ENCODE measurements at regions not wholly inside any gene's neighbourhood (a gene's known extent, or its start where the extent isn't known, plus 50 kb on each side); places are given as distances from the start of the nearest gene placed in this dataset.
A peak's percentile ranks its signal among the peaks of the same experiment; 100 is the strongest.

DNA sequence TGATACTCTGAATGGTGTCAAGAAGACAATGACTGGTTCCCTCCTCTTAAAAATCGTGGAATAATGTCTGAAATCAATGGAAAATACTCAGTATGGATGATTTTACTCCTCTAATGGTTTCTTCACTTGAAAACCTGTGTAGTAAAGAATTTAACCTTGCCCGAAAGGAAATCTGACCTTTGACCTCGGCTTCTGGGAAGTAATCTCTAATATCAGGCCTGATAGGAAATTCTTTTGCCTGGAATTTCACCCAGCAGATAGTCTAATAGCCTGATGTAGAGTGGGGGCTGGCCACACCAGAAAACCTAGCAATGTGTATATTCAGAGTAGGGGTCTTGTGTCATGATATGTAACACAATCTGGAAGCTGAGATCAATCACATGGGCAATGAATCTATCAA is 91.5 kb upstream of the GOLIM4 start:
- DNase-seq, result no peak

- no peak for DNase-seq
Measured at GRCh38 chr3:168186293-168186983, 90.7 kb upstream of the GOLIM4 start.

- no peak for DNase-seq
Measured at GRCh38 chr3:168183774-168184173, 88.0 kb upstream of the GOLIM4 start.

GRCh38 chr3:168168743-168169142 is 73.0 kb upstream of the GOLIM4 start:
- no peak for DNase-seq

GRCh38 chr3:168165390-168166269 is 69.9 kb upstream of the GOLIM4 start:
- DNase-seq, result peak; percentile 43

GRCh38 chr3:168162172-168162571 is 66.4 kb upstream of the GOLIM4 start:
- DNase-seq, result no peak

DNA sequence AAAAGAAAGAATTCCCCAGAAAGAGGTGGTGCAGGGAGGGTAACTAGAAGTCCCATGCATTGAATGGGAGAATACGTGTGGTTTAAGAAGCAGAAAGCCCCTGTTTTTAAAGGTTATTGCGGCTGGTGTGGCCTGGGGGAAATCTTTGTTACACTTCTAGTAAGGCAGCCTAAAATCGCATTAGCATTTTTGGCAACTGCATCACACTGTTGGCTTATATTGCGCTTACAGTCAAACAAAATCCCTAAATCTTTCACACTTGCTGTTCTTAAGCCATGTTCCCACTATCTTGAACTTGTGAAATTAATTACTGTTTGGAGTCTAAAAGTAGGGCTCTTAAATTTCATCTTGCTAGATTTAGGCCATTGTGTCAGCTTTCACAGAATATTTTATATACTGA is 66.0 kb upstream of the GOLIM4 start:
- no peak for DNase-seq

DNA sequence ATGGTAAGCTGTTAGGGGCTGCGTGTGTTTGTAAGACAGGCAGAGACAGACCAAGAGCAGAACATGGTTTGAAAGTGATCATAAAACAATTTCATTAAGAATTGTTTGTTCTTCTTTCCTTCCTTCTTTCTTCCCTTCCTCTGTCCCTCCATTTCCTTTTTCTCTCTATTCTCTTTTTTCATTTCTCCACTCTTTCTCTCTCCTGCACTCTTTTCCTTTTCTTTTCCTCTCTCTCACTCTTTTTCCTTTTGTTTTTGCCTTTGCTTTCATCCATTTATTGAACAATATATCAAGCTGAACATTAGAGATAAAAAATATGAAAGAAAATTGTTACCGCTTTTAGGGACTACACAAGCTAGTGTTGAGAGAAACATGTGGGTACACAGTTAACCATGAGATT is 62.2 kb upstream of the GOLIM4 start:
- DNase-seq, result no peak

- DNase-seq, result peak; percentile 28
Measured at GRCh38 chr3:168157099-168157700, 61.5 kb upstream of the GOLIM4 start.

DNA sequence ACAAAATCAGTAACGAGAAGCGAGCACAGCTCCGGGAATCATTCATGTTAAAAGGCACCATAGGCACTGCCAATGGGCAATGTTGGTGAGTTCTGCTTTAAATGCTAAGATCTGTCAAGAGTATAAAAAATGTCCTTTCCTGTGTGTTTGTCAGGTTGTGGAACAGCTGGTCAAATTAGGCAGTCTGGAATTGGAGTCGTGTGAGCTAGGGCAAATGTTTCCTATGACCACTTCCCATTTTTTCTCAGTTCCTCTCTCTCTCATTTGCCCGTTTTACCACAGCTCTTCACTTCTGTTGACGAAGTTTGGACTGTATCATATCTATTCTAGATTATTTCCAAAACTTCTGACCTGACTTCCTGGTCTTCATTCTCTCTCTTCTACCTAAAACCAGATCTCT is 60.8 kb upstream of the GOLIM4 start:
- DNase-seq, result peak; percentile 73

DNA sequence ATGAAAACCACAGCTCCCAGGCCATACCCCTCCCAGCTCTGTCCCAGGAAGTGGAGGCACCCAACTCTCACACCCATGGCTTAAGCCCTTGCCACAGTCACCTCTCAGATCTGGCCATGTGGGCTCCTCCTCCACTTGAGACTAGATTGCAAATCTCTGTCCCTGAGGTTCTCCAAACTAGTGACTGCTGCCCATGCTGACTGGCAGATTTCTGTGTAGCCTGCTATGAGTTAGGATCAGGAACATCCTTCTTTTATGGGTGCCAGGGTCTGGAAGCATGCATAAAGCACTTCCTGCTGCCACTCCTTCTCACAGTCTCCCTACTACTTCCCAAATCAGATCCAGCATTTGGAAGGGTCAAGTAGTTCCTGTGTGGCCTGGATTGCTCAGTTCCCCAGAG is 59.6 kb upstream of the GOLIM4 start:
- DNase-seq, result no peak

DNA sequence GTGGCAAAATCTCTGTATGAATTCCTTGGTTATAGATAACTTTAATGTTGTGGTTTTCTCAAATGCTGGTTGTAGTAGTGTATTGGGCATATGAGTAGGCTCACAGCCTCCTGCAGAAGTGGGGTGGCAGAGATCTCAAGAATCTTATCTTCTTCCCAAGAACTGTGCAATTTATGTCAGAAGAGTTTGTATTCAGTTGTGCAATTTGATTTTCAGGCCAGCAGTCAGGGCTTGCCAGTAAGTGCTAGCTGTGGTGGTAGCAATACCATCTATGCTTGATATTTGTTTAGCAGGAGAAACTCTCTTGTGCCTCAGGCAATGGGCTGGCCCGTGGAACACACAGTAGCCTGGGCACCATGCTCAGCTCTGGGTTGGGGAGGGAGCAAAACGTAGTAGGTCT is 58.4 kb upstream of the GOLIM4 start:
- no peak for DNase-seq

DNA sequence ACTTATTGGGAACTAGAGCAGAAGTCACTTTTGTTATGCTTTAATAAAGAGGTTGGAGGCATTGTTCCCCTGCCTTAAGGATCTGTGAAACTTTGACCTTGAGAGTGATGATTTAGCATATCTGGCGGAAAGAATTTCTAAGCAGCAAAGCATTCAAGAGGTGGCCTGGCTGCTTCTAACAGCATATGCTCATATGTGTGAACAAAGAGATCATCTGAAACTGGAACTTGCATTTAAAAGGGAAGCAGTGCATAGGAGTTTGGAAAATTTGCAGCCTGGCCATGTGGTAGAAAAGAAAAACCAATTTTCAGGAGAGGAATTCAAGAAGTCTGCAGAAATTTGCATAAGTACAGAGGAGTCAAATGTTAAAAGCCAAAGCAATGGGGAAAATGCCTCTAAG is 56.4 kb upstream of the GOLIM4 start:
- no peak for DNase-seq

All from GDM1 (cell line).